ENCODE measurements at regions not wholly inside any gene's neighbourhood (a gene's known extent, or its start where the extent isn't known, plus 50 kb on each side); places are given as distances from the start of the nearest gene placed in this dataset.

- TF ChIP-seq SP1 (IDR thresholded peaks at IDR 0.05; ENCODE audit: low read depth) = no peak
- TF ChIP-seq ZNF274 (IDR thresholded peaks at IDR 0.05; ENCODE audit: low read depth, low read length) = no peak
- TF ChIP-seq TCF7L2 (IDR thresholded peaks at IDR 0.05; ENCODE audit: borderline replicate concordance, extremely low read depth, insufficient read depth, insufficient read length) = no peak
- no peak for TF ChIP-seq POLR2A (IDR thresholded peaks at IDR 0.05; ENCODE audit: borderline replicate concordance, extremely low read depth, insufficient read depth, insufficient read length)
- TF ChIP-seq FOSL1 (IDR thresholded peaks at IDR 0.05; ENCODE audit: low read depth) = no peak
- TF ChIP-seq CTCF (IDR thresholded peaks at IDR 0.05 in 2 of 3, conservative IDR thresholded peaks at IDR 0.05 in 1 of 3; ENCODE audit: borderline replicate concordance in 1 of 3, insufficient read depth in 1 of 3, low read depth in 2 of 3, low read length in 2 of 3) = no peak
- no peak for TF ChIP-seq EZH2 (IDR thresholded peaks at IDR 0.05)
- no peak for TF ChIP-seq SIN3A (IDR thresholded peaks at IDR 0.05; ENCODE audit: low read depth)
- TF ChIP-seq SRF (IDR thresholded peaks at IDR 0.05; ENCODE audit: low read depth) = no peak
- no peak for TF ChIP-seq RAD21 (IDR thresholded peaks at IDR 0.05; ENCODE audit: low read depth)
Measured at GRCh38 chr2:166568409-166568808, 74.4 kb upstream of the SCN7A start.
